Astrocyte of the spinal cord (primary cell): ENCODE measurements at regions not wholly inside any gene's neighbourhood (a gene's known extent, or its start where the extent isn't known, plus 50 kb on each side); places are given as distances from the start of the nearest gene placed in this dataset.

Source experiments
- DNase-seq: peaks from one replicate; pipeline ENCODE4 v3.0.0; 2011; ENCODE audit warnings: low read depth, low spot score
- H3K4me3 ChIP-seq: 2 replicates; pipeline ENCODE4 v1.5.1; 2011; ENCODE audit warnings: low read depth, mild to moderate bottlenecking, low read length, moderate library complexity
- CTCF ChIP-seq: IDR thresholded peaks from 2 replicates; pipeline ENCODE4 v1.5.1; 2012; ENCODE audit warnings: low read depth, mild to moderate bottlenecking, low read length, inconsistent platforms
- in situ Hi-C: cut with HindIII; loops from 2 replicates; pipeline ENCODE4 v1.10.0; 2017; ENCODE audit warnings: low sequenced_read_pairs

GRCh38 chr2:6782517-6783237 is 83.0 kb downstream of the CMPK2 start:
- H3K4me3 ChIP-seq, result no peak overlapping the region
- in situ Hi-C loops, result no loop called here
- DNase-seq, result no peak
- TF ChIP-seq CTCF, result no peak

- no peak for DNase-seq
- no peak for TF ChIP-seq CTCF
- H3K4me3 ChIP-seq, result no peak overlapping the region
- in situ Hi-C loops, result no loop called here
Measured at GRCh38 chr2:6783238-6783614, 82.5 kb downstream of the CMPK2 start.

GRCh38 chr2:6784291-6784690 is 81.4 kb downstream of the CMPK2 start:
- no peak overlapping the region for H3K4me3 ChIP-seq
- no peak for TF ChIP-seq CTCF
- DNase-seq, result no peak
- in situ Hi-C loops, result no loop called here

GRCh38 chr2:6785493-6785892 is 80.2 kb downstream of the CMPK2 start:
- no peak for TF ChIP-seq CTCF
- in situ Hi-C loops, result no loop called here
- no peak overlapping the region for H3K4me3 ChIP-seq
- DNase-seq, result no peak

GRCh38 chr2:6787376-6787775 is 78.3 kb downstream of the CMPK2 start:
- DNase-seq, result no peak
- in situ Hi-C loops, result no loop called here
- no peak overlapping the region for H3K4me3 ChIP-seq
- TF ChIP-seq CTCF, result no peak

GRCh38 chr2:6788614-6789013 is 77.1 kb downstream of the CMPK2 start:
- DNase-seq, result no peak
- no peak for TF ChIP-seq CTCF
- no peak overlapping the region for H3K4me3 ChIP-seq
- in situ Hi-C loops, result no loop called here

- TF ChIP-seq CTCF, result no peak
- no peak for DNase-seq
- in situ Hi-C loops, result no loop called here
- H3K4me3 ChIP-seq, result no peak overlapping the region
Measured at GRCh38 chr2:6789559-6790138, 76.1 kb downstream of the CMPK2 start.
